NCI-H2196 (cell line): ENCODE measurements at regions not wholly inside any gene's neighbourhood (a gene's known extent, or its start where the extent isn't known, plus 50 kb on each side); places are given as distances from the start of the nearest gene placed in this dataset.

ENCODE experiments used
- DNase-seq: peaks from one replicate; lab custom pipeline; 2025; ENCODE audit not compliant: unreplicated experiment; lab: John Stamatoyannopoulos, UW

- DNase-seq, result no peak
Observed at GRCh38 chr5:124474528-124475215, 271.8 kb downstream of the ZNF608 start.

GRCh38 chr5:124468671-124469411 lies 277.6 kb downstream of the ZNF608 start:
- DNase-seq, result no peak

DNA sequence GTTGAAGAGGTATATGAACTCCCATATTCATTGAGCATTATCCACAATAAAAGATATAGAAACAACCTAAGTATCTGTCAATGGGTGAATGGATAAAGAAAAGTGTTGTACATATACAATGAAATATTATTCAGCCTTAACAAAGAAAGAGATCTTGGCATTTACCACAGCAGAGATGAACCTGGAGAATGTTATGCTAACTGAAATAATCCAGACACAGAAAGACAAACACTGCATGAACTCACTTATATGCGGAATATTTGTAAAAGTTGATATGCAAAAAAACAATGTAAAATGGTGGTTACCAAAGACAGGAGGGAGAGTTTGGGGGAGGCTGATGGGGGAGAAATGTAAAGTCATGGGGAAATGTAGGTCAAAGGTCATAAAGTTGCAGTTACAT lies 278.7 kb downstream of the ZNF608 start:
- no peak for DNase-seq

- DNase-seq, result no peak
Observed at GRCh38 chr5:124466011-124466410, 280.4 kb downstream of the ZNF608 start.

DNA sequence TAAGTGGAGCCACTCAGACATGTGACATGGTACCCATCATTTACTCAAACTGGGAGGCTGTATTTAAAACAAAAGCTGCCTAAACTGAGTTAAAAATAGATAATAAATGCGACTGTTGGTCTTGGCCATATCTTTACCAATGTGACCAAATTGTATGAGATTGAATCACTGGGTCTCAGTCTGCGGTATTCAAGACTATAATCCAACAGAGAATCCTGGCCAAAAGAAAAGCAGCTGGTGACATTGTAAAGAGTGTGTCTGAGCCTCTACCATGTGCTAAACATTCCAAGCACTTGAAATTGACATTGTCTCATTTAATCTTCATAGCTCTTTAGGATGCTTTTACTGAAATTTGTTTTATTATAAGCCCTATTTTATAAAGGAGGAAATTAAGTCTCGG lies 282.6 kb downstream of the ZNF608 start:
- no peak for DNase-seq

GRCh38 chr5:124462751-124463150 lies 283.7 kb downstream of the ZNF608 start:
- no peak for DNase-seq

DNA sequence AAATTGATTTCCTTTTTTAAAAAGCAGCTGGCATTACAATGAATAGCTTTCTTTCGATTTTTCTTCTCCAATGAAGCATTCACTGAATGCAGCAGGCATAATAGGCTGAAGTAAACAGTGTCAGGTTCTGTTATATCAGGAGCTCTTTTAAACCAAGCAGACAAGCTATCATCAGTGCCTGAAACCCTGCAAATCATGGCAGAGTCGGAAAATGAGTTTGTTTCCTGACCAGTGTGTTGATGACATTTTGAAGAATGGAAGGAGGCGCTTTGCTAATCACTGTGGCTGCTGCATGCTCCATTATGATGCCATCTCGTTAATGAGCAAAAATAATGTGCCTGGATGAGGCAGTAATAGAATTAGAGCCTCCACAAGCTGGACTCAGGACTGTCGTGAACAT lies 284.5 kb downstream of the ZNF608 start:
- no peak for DNase-seq

- no peak for DNase-seq
Observed at GRCh38 chr5:124461157-124461556, 285.3 kb downstream of the ZNF608 start.

DNA sequence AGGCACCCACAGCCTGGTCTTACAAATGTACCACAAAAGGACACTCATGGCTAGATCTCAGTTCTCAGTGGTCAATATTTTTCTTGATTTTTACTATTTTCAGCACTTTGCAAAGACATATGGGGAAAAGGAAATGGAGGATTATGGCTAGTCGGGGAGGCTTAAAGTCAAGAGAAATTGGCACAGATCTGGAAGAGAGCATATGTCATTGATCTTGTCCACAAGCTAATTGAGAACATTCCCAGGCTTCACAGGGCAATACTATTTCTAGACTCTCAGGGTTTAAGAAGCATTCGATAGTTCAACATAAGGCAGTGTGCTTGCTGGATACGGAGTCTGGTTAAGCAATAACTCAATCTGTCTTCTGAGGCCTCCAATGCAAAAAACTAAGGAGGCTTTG lies 285.8 kb downstream of the ZNF608 start:
- no peak for DNase-seq

DNA sequence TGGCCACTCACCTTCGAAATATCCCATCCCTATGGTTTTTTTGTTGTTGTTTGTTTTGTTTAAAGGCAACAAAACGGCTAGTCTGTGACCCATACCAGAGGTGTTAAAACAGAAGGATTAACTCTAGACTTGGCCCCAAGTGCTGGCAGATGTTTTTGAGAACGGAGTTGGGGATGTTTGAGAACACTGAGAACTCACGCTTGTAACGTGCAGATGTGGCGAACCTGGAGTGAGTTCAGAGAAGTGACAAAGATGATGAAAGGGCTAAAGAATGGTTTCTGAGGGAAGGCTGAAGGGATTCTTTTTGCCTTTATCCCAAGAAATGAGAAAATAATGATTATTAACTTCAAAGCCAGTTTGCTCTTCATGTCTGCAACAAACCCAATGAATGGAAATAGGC lies 286.5 kb downstream of the ZNF608 start:
- no peak for DNase-seq

- DNase-seq, result no peak
Observed at GRCh38 chr5:124457901-124458300, 288.5 kb downstream of the ZNF608 start.

GRCh38 chr5:124457101-124457500 lies 289.3 kb downstream of the ZNF608 start:
- no peak for DNase-seq

- no peak for DNase-seq
Observed at GRCh38 chr5:124456249-124456648, 290.2 kb downstream of the ZNF608 start.

GRCh38 chr5:124454081-124454480 lies 292.4 kb downstream of the ZNF608 start:
- no peak for DNase-seq

DNA sequence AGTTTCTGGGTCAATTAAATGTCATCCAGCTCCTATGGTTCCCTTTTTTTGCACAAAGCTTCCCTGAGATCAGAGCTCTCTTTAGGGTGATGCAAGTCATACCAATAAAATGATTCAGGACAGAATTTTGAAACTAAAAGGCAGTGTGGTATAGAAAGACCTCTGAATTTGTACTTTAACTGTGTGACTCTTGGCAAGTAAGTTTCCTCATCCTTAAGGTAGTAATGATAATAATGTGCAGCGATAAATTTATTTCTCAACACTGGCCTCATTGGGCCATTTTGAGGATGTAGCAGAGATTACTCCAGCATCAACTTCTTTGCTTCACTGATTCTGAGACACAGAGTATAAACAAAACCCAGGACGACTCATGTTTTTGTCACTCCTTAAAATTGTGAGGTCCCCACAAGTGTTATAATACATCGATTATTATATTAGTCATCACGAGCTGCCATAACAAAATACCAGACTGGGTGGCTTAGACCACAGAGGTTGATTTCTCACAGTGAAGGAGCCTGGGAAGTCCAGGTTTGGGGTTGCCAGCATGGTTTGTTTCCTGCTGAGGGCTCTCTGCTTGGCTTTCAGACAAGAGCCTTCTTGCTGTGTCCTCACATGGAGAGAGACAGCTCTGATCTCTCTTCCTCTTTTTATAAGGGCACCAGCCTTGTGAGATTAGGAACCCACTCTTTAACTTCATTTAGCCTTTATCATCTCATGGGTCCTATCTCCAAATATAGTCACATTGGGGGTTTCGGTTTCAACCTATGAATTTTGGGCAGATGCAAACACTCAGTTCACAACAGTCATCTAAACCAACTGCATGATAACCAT lies 293.0 kb downstream of the ZNF608 start:
- no peak for DNase-seq

GRCh38 chr5:124452412-124452811 lies 294.0 kb downstream of the ZNF608 start:
- DNase-seq, result no peak

- DNase-seq, result no peak
Observed at GRCh38 chr5:124451721-124452383, 294.6 kb downstream of the ZNF608 start.

GRCh38 chr5:124446120-124446519 lies 300.3 kb downstream of the ZNF608 start:
- DNase-seq, result no peak

DNA sequence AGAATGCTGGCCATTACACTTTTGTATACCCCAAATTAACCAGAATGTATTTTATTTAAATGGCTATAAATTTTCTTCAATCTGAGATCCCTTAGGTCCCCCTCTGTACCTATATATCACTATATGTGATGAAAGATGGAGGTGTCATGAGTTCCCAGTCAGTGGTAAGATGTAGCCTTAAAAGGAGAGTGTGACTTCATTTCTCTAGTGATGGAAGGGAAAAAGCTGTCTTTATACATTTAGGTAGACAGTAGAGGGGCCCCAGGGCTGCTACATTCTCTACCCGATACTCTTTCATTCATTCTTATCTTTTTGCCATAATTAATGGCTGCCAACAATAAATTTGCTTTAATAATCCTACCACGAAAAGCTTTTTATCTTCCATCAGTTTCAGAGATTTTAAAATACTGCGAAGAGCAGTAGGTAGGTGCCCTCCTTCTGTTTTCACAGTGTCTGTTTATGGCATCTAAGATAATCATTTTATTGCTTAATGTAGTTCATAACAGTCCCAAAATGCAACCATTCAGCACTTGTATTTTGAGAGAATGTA lies 301.3 kb downstream of the ZNF608 start:
- DNase-seq, result no peak

GRCh38 chr5:124444147-124444775 lies 302.2 kb downstream of the ZNF608 start:
- DNase-seq, result no peak

DNA sequence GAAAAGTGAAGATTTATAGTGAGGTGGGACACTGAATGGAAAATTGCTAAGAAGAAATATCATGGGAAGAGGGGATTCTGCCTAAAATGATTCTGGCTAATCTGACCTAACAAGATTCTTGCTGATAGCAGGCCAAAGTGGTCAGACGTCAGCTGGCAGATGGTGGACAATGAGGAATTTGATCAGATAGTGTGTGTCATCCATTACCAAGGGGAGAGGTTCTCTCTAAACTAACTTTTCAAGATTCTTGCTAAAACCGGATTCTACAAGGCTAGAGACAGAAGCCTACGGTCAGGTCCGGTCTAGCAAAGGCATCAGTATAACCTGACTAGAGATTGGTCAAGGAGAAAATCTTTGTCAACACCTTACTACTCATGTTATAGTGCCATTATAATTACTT lies 306.0 kb downstream of the ZNF608 start:
- no peak for DNase-seq
